Lower leg skin (tissue), 3 donors: ENCODE measurements at regions not wholly inside any gene's neighbourhood (a gene's known extent, or its start where the extent isn't known, plus 50 kb on each side); places are given as distances from the start of the nearest gene placed in this dataset.

Experiments used
- POLR2A ChIP-seq, 2 donors: fragments of 450-650 bp; IDR thresholded peaks; one replicate each; pipeline ENCODE4 v1.6.1; 2016 to 2017; ENCODE audit warnings: antibody characterized with exemption in 2 of 2, mild to moderate bottlenecking in 1 of 2, moderate library complexity in 1 of 2
- TF ChIP-seq, protein P1 (sequence below), 3 donors: fragments of 450-650 bp; IDR thresholded peaks; one replicate each; pipeline ENCODE4 v1.5.1; 2016; ENCODE audit warnings: antibody characterized with exemption in 3 of 3, mild to moderate bottlenecking in 3 of 3, moderate library complexity in 2 of 3

DNA sequence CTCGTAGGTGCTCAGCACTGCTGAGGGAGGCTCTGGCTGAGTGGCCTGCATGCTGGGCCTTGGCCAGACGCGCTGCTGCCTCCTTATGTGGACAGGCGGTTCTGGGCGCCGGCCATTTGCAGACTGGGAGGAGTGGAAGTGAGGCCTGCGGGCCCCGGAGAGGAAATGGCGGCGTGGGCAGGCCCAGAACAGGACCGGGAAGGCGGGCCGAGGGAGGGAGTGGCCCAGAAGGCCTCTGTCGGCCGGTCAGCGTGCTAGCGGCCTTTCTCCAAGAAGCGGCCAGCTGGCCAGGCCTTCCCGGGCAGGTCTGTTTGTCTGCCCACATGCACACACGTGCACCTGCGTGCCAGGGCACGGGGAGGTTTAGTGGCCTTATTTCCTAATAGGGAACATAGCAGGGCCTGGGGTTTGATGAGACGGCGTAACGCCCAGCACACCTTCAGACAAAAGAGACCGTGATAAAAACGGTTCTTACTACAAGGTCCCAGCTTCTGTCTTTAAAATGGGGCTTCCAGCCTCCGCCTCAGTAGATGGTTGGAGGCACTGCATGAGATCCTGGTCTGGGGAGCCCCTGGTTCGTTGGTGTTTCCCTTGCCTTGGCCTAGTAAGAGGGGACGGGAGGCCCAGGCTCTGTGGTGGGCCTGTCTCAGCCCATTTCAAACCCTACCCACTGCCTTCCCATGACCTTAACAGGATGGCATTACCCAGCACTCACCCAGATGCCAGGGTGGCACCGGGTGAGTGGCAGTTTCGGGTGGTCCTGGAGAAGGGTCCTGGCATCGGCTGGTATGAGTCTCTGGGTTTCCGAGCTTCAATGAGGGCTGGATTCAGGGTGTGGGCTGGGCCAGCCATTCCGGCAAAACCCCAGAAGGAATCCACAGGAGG lies 65.1 kb upstream of the PPARA start:
- TF ChIP-seq, protein P1, sequence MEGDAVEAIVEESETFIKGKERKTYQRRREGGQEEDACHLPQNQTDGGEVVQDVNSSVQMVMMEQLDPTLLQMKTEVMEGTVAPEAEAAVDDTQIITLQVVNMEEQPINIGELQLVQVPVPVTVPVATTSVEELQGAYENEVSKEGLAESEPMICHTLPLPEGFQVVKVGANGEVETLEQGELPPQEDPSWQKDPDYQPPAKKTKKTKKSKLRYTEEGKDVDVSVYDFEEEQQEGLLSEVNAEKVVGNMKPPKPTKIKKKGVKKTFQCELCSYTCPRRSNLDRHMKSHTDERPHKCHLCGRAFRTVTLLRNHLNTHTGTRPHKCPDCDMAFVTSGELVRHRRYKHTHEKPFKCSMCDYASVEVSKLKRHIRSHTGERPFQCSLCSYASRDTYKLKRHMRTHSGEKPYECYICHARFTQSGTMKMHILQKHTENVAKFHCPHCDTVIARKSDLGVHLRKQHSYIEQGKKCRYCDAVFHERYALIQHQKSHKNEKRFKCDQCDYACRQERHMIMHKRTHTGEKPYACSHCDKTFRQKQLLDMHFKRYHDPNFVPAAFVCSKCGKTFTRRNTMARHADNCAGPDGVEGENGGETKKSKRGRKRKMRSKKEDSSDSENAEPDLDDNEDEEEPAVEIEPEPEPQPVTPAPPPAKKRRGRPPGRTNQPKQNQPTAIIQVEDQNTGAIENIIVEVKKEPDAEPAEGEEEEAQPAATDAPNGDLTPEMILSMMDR (IDR thresholded peaks at IDR 0.05) = no peak
- TF ChIP-seq POLR2A (IDR thresholded peaks at IDR 0.05) = no peak
